ENCODE measurements at regions not wholly inside any gene's neighbourhood (a gene's known extent, or its start where the extent isn't known, plus 50 kb on each side); places are given as distances from the start of the nearest gene placed in this dataset.

GRCh38 chr1:34441259-34442069, 264.8 kb downstream of the C1orf94 start:
- no peak overlapping the region for H3K27ac Mint-ChIP-seq (ENCODE audit: low read depth)
- H3K9me3 Mint-ChIP-seq: no peaks in the 10 kb centered on the region
- H3K36me3 Mint-ChIP-seq (ENCODE audit: insufficient read depth): no peaks in the 10 kb centered on the region
- peaks cover 46% of the 10 kb centered on the region for H3K27me3 Mint-ChIP-seq
- no peaks in the 10 kb centered on the region for H3K4me1 Mint-ChIP-seq
- ATAC-seq (replicated peaks; ENCODE audit: extremely low read depth, poor library complexity, severe bottlenecking) (no peak), DNase-seq (ENCODE audit: low spot score in 2 of 2) (no peak)
- no peak overlapping the region for H3K4me3 Mint-ChIP-seq

GRCh38 chr1:34444516-34444915, 267.8 kb downstream of the C1orf94 start:
- H3K9me3 Mint-ChIP-seq: no peaks in the 10 kb centered on the region
- ATAC-seq (replicated peaks; ENCODE audit: extremely low read depth, poor library complexity, severe bottlenecking) (no peak), DNase-seq (ENCODE audit: low spot score in 2 of 2) (no peak)
- H3K4me3 Mint-ChIP-seq: no peak overlapping the region
- no peaks in the 10 kb centered on the region for H3K4me1 Mint-ChIP-seq
- peaks cover 39% of the 10 kb centered on the region for H3K27me3 Mint-ChIP-seq
- no peak overlapping the region for H3K27ac Mint-ChIP-seq (ENCODE audit: low read depth)
- H3K36me3 Mint-ChIP-seq (ENCODE audit: insufficient read depth): no peaks in the 10 kb centered on the region

GRCh38 chr1:34450325-34450724, 273.6 kb downstream of the C1orf94 start:
- Mint-ChIP-seq H3K9me3 (no peaks in the 10 kb centered on the region), H3K36me3 (ENCODE audit: insufficient read depth) (no peaks in the 10 kb centered on the region), H3K4me1 (no peaks in the 10 kb centered on the region), H3K27me3 (peaks cover 24% of the 10 kb centered on the region), H3K27ac (ENCODE audit: low read depth) (no peak overlapping the region), H3K4me3 (no peak overlapping the region)
- DNase-seq (ENCODE audit: low spot score in 2 of 2): no peak
- no peak for ATAC-seq (replicated peaks; ENCODE audit: extremely low read depth, poor library complexity, severe bottlenecking)

GRCh38 chr1:34452451-34452850, 275.7 kb downstream of the C1orf94 start:
- peaks cover 3% of the 10 kb centered on the region for H3K27me3 Mint-ChIP-seq
- H3K9me3 Mint-ChIP-seq: no peaks in the 10 kb centered on the region
- no peak overlapping the region for H3K27ac Mint-ChIP-seq (ENCODE audit: low read depth)
- no peaks in the 10 kb centered on the region for H3K4me1 Mint-ChIP-seq
- H3K4me3 Mint-ChIP-seq: no peak overlapping the region
- no peaks in the 10 kb centered on the region for H3K36me3 Mint-ChIP-seq (ENCODE audit: insufficient read depth)
- no peak for ATAC-seq (replicated peaks; ENCODE audit: extremely low read depth, poor library complexity, severe bottlenecking)
- DNase-seq (ENCODE audit: low spot score in 2 of 2): no peak

- Mint-ChIP-seq H3K36me3 (ENCODE audit: insufficient read depth) (no peaks in the 10 kb centered on the region), H3K4me1 (no peaks in the 10 kb centered on the region), H3K27me3 (peaks cover 26% of the 10 kb centered on the region), H3K27ac (ENCODE audit: low read depth) (no peak overlapping the region), H3K4me3 (no peak overlapping the region), H3K9me3 (no peaks in the 10 kb centered on the region)
- ATAC-seq (replicated peaks; ENCODE audit: extremely low read depth, poor library complexity, severe bottlenecking) (no peak), DNase-seq (ENCODE audit: low spot score in 2 of 2) (no peak)
Observed at GRCh38 chr1:34455121-34455520, 278.4 kb downstream of the C1orf94 start.

- no peaks in the 10 kb centered on the region for H3K4me1 Mint-ChIP-seq
- peaks cover 40% of the 10 kb centered on the region for H3K27me3 Mint-ChIP-seq
- H3K27ac Mint-ChIP-seq (ENCODE audit: low read depth): no peak overlapping the region
- H3K36me3 Mint-ChIP-seq (ENCODE audit: insufficient read depth): no peaks in the 10 kb centered on the region
- no peak for ATAC-seq (replicated peaks; ENCODE audit: extremely low read depth, poor library complexity, severe bottlenecking)
- no peaks in the 10 kb centered on the region for H3K9me3 Mint-ChIP-seq
- H3K4me3 Mint-ChIP-seq: no peak overlapping the region
- DNase-seq (ENCODE audit: low spot score in 2 of 2): no peak
Observed at GRCh38 chr1:34460193-34460592, 283.5 kb downstream of the C1orf94 start.

- H3K9me3 Mint-ChIP-seq: no peaks in the 10 kb centered on the region
- H3K27ac Mint-ChIP-seq (ENCODE audit: low read depth): no peak overlapping the region
- H3K27me3 Mint-ChIP-seq: peaks cover 26% of the 10 kb centered on the region
- no peak for DNase-seq (ENCODE audit: low spot score in 2 of 2)
- H3K36me3 Mint-ChIP-seq (ENCODE audit: insufficient read depth): peaks cover 2% of the 10 kb centered on the region
- H3K4me1 Mint-ChIP-seq: no peaks in the 10 kb centered on the region
- ATAC-seq (replicated peaks; ENCODE audit: extremely low read depth, poor library complexity, severe bottlenecking): no peak
- no peak overlapping the region for H3K4me3 Mint-ChIP-seq
Observed at GRCh38 chr1:34470401-34470800, 284.4 kb upstream of the GJB5 start.

GRCh38 chr1:34474566-34474965, 280.3 kb upstream of the GJB5 start:
- Mint-ChIP-seq H3K4me3 (no peak overlapping the region), H3K4me1 (no peaks in the 10 kb centered on the region), H3K9me3 (no peaks in the 10 kb centered on the region), H3K27me3 (peaks cover 62% of the 10 kb centered on the region), H3K36me3 (ENCODE audit: insufficient read depth) (peaks cover 1% of the 10 kb centered on the region), H3K27ac (ENCODE audit: low read depth) (no peak overlapping the region)
- ATAC-seq (replicated peaks; ENCODE audit: extremely low read depth, poor library complexity, severe bottlenecking) (no peak), DNase-seq (ENCODE audit: low spot score in 2 of 2) (no peak)

GRCh38 chr1:34476371-34476770, 278.5 kb upstream of the GJB5 start:
- peaks cover 70% of the 10 kb centered on the region for H3K27me3 Mint-ChIP-seq
- no peaks in the 10 kb centered on the region for H3K4me1 Mint-ChIP-seq
- ATAC-seq (replicated peaks; ENCODE audit: extremely low read depth, poor library complexity, severe bottlenecking) (no peak), DNase-seq (ENCODE audit: low spot score in 2 of 2) (no peak)
- no peaks in the 10 kb centered on the region for H3K9me3 Mint-ChIP-seq
- no peaks in the 10 kb centered on the region for H3K36me3 Mint-ChIP-seq (ENCODE audit: insufficient read depth)
- H3K4me3 Mint-ChIP-seq: no peak overlapping the region
- no peak overlapping the region for H3K27ac Mint-ChIP-seq (ENCODE audit: low read depth)

GRCh38 chr1:34477632-34478141, 277.2 kb upstream of the GJB5 start:
- no peak overlapping the region for H3K27ac Mint-ChIP-seq (ENCODE audit: low read depth)
- H3K4me3 Mint-ChIP-seq: no peak overlapping the region

GRCh38 chr1:34478515-34479076, 276.3 kb upstream of the GJB5 start:
- Mint-ChIP-seq H3K27ac (ENCODE audit: low read depth) (no peak overlapping the region), H3K36me3 (ENCODE audit: insufficient read depth) (no peaks in the 10 kb centered on the region), H3K27me3 (peaks cover 49% of the 10 kb centered on the region), H3K9me3 (no peaks in the 10 kb centered on the region), H3K4me1 (no peaks in the 10 kb centered on the region), H3K4me3 (no peak overlapping the region)
- ATAC-seq (replicated peaks; ENCODE audit: extremely low read depth, poor library complexity, severe bottlenecking): no peak
- no peak for DNase-seq (ENCODE audit: low spot score in 2 of 2)

More at GRCh38 chr1:34477632-34478141, 277.2 kb upstream of the GJB5 start:
- peaks cover 58% of the 10 kb centered on the region for H3K27me3 Mint-ChIP-seq
- no peaks in the 10 kb centered on the region for H3K9me3 Mint-ChIP-seq
- H3K36me3 Mint-ChIP-seq (ENCODE audit: insufficient read depth): no peaks in the 10 kb centered on the region
- no peak for DNase-seq (ENCODE audit: low spot score in 2 of 2)
- H3K4me1 Mint-ChIP-seq: no peaks in the 10 kb centered on the region
- no peak for ATAC-seq (replicated peaks; ENCODE audit: extremely low read depth, poor library complexity, severe bottlenecking)

GRCh38 chr1:34479731-34480130, 275.1 kb upstream of the GJB5 start:
- H3K4me3 Mint-ChIP-seq: no peak overlapping the region
- H3K36me3 Mint-ChIP-seq (ENCODE audit: insufficient read depth): no peaks in the 10 kb centered on the region
- H3K27ac Mint-ChIP-seq (ENCODE audit: low read depth): no peak overlapping the region
- H3K4me1 Mint-ChIP-seq: no peaks in the 10 kb centered on the region
- DNase-seq (ENCODE audit: low spot score in 2 of 2) (no peak), ATAC-seq (replicated peaks; ENCODE audit: extremely low read depth, poor library complexity, severe bottlenecking) (no peak)
- peaks cover 56% of the 10 kb centered on the region for H3K27me3 Mint-ChIP-seq
- no peaks in the 10 kb centered on the region for H3K9me3 Mint-ChIP-seq

- no peak overlapping the region for H3K4me3 Mint-ChIP-seq
- H3K4me1 Mint-ChIP-seq: no peaks in the 10 kb centered on the region
- DNase-seq (ENCODE audit: low spot score in 2 of 2) (no peak), ATAC-seq (replicated peaks; ENCODE audit: extremely low read depth, poor library complexity, severe bottlenecking) (no peak)
- peaks cover 3% of the 10 kb centered on the region for H3K9me3 Mint-ChIP-seq
- H3K27ac Mint-ChIP-seq (ENCODE audit: low read depth): no peak overlapping the region
- H3K27me3 Mint-ChIP-seq: peaks cover 47% of the 10 kb centered on the region
- H3K36me3 Mint-ChIP-seq (ENCODE audit: insufficient read depth): no peaks in the 10 kb centered on the region
Observed at GRCh38 chr1:34488080-34488708, 266.7 kb upstream of the GJB5 start.
